ENCODE measurements at regions not wholly inside any gene's neighbourhood (a gene's known extent, or its start where the extent isn't known, plus 50 kb on each side); places are given as distances from the start of the nearest gene placed in this dataset.
A peak's percentile ranks its signal among the peaks of the same experiment; 100 is the strongest.
"Not testable (repeated sequence)": the region's sequence is repeated elsewhere in the genome, so short reads cannot be mapped to it uniquely, and the experiment has no call there.

DNA sequence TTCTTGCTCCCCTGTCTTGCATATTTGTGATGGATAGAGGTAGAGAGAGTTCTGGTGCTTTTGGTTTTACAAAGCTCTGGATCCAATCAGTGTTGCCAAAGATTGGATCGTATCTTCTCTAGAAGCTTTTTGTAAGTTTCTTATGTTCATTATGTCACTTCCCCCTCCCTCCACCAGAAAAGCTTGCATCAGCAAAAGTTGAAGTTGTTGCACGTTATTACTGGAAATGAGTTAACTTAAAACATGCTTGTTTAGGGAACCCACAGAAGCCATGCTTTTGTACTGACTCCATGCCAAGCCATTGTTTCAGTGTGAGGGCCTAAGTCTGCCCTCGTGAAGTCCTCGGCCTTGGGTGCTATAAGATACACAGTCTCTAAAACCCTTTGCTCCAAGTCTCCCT is 186.5 kb downstream of the ERCC6L2 start:
- Histone ChIP-seq H3K27me3 (ENCODE audit: low read depth) (no peaks in the 10 kb centered on the region), H3K27ac (replicated peaks) (peak overlapping the region; percentile 17), H3K9me3 (replicated peaks) (no peaks in the 10 kb centered on the region), H3K4me1 (no peaks in the 10 kb centered on the region), H3K36me3 (no peaks in the 10 kb centered on the region), H3K4me3 (no peak overlapping the region)
- intact Hi-C loops (cut with micrococcal nuclease), result no loop called here
- TF ChIP-seq CTCF (IDR thresholded peaks at IDR 0.05; ENCODE audit: borderline replicate concordance), result no peak
- no peak for DNase-seq

DNA sequence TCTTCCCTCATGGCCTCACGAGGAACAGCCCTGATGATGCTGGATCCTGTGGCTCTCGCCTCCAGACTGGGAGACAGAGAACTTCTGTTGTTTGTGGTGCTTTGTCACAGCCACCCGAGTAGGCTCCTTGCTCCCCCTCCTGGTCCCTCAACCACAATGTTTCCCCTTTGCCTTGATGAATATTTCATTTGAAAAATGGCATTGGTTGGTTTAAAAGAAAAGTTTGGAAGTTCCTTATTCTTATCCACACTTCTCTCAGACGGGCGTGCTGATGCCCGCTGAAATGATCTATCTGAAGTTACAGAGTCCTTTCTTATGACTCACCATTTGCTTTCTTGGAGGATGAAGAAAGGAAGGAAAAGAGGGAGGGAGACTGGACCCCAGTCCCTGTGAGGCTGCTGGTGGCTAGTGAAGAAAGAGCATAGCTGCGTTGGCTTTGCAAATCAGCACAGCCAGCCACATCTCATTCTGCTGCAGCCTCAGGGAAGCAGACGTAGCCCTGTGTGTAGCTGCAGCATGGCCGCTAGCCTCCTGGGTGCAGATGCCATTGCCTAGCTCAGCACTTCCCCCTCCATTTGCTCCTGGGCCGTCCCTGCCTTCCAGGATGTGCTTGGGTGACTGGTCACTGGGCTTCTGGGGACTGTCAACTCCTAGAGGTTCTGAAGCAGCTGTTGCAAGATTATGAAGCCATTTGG is 185.9 kb downstream of the ERCC6L2 start:
- H3K4me1 ChIP-seq, result no peaks in the 10 kb centered on the region
- no peaks in the 10 kb centered on the region for H3K27me3 ChIP-seq (ENCODE audit: low read depth)
- H3K36me3 ChIP-seq, result no peaks in the 10 kb centered on the region
- TF ChIP-seq CTCF (IDR thresholded peaks at IDR 0.05; ENCODE audit: borderline replicate concordance), result peak; percentile 61
- intact Hi-C loops (cut with micrococcal nuclease), result no loop called here
- H3K4me3 ChIP-seq, result no peak overlapping the region
- H3K9me3 ChIP-seq (replicated peaks), result no peaks in the 10 kb centered on the region
- peak; percentile 29 for DNase-seq
- peak overlapping the region; percentile 17 for H3K27ac ChIP-seq (replicated peaks)

DNA sequence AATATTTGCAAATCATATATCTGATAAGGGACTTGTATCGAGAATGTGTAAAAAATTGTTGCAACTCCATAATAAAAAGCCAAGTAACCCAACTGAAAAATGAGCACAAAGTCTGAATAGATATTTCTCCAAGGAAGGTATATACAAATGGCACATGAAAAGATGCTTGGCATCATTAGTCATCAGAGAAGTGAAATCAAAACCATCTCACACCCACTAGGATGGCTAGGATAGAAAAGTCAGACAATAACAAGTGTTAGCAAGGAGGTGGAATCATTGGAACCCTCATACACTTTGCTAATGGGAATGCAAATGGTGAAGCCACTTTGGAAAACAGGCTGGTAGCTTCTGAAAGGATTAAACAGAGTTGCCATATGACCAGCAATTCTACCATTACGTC is 182.7 kb downstream of the ERCC6L2 start:
- no peak for DNase-seq
- intact Hi-C loops (cut with micrococcal nuclease), result no loop called here

DNA sequence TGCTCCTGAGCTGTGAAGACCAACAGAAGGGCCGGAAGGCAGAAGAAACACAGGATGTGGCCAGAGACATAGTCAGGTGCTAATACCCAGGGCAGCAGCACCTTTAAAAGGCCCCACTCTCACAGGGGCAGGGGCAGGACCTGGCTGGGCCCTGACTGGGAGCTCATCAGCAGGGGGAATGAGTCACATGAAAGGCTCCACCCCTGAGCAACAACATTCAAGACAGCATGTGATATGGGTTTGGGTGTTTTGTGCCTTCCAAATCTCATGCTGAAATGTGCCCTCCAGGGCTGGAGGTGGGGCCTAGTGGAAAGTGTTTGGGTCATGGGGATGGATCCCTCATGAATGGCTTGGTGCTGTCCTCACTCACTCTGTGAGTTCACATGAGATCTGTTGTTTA is 181.7 kb downstream of the ERCC6L2 start:
- Histone ChIP-seq H3K36me3 (no peaks in the 10 kb centered on the region), H3K4me1 (no peaks in the 10 kb centered on the region), H3K27ac (replicated peaks) (no peak overlapping the region), H3K9me3 (replicated peaks) (no peaks in the 10 kb centered on the region), H3K27me3 (ENCODE audit: low read depth) (peaks cover 3% of the 10 kb centered on the region), H3K4me3 (no peak overlapping the region)
- no peak for TF ChIP-seq CTCF (IDR thresholded peaks at IDR 0.05; ENCODE audit: borderline replicate concordance)
- DNase-seq, result no peak
- intact Hi-C loops (cut with micrococcal nuclease), result no loop called here

More for the DNA sequence above, 182.7 kb downstream of the ERCC6L2 start:
- Histone ChIP-seq H3K27ac (replicated peaks) (no peak overlapping the region), H3K27me3 (ENCODE audit: low read depth) (peaks cover 3% of the 10 kb centered on the region), H3K4me3 (no peak overlapping the region), H3K9me3 (replicated peaks) (no peaks in the 10 kb centered on the region), H3K4me1 (no peaks in the 10 kb centered on the region), H3K36me3 (no peaks in the 10 kb centered on the region)
- no peak for TF ChIP-seq CTCF (IDR thresholded peaks at IDR 0.05; ENCODE audit: borderline replicate concordance)

- H3K27ac ChIP-seq (replicated peaks), result no peak overlapping the region
- TF ChIP-seq CTCF (IDR thresholded peaks at IDR 0.05; ENCODE audit: borderline replicate concordance), result no peak
- intact Hi-C loops (cut with micrococcal nuclease), result no loop called here
These were observed 180.7 kb downstream of the ERCC6L2 start for GRCh38 chr9:96056226-96056625.

GRCh38 chr9:96054248-96054647 is 178.8 kb downstream of the ERCC6L2 start:
- H3K4me3 ChIP-seq; intact Hi-C loops (cut with micrococcal nuclease); H3K36me3 ChIP-seq; H3K4me1 ChIP-seq; H3K27ac ChIP-seq (replicated peaks); H3K9me3 ChIP-seq (replicated peaks); DNase-seq: not testable (repeated sequence)
- H3K27me3 ChIP-seq (ENCODE audit: low read depth), result peaks cover 18% of the 10 kb centered on the region

More at GRCh38 chr9:96056226-96056625, 180.7 kb downstream of the ERCC6L2 start:
- H3K9me3 ChIP-seq (replicated peaks), result no peaks in the 10 kb centered on the region
- H3K4me3 ChIP-seq, result no peak overlapping the region
- no peaks in the 10 kb centered on the region for H3K4me1 ChIP-seq
- peaks cover 3% of the 10 kb centered on the region for H3K27me3 ChIP-seq (ENCODE audit: low read depth)
- no peak for DNase-seq
- H3K36me3 ChIP-seq, result no peaks in the 10 kb centered on the region

Data from left ventricle myocardium inferior (tissue), 1 donor.